GM23338 (cell line): ENCODE measurements at regions not wholly inside any gene's neighbourhood (a gene's known extent, or its start where the extent isn't known, plus 50 kb on each side); places are given as distances from the start of the nearest gene placed in this dataset.
A peak's percentile ranks its signal among the peaks of the same experiment; 100 is the strongest.

Experiments
- ATAC-seq: fragments of 200-7000 bp; cut with Tn5 transposase; 3 replicates; pipeline ENCODE4 v1.9.1; 2020
- DNase-seq: peaks from one replicate; pipeline ENCODE4 v3.0.0-alpha.2; 2015; ENCODE audit warnings: low spot score
- H2AFZ ChIP-seq: fragments of 200-600 bp; sonication (generic); 2 replicates; pipeline ENCODE4 v1.8.0; 2016; ENCODE audit warnings: antibody characterized with exemption, mild to moderate bottlenecking, moderate library complexity
- H3F3A ChIP-seq: fragments of 200-600 bp; sonication (generic); replicated peaks from 2 replicates; pipeline ENCODE4 v1.8.0; 2017; ENCODE audit warnings: antibody characterized with exemption, mixed run types, low read depth
- H3K27ac ChIP-seq: fragments of 200-600 bp; sonication (generic); 2 replicates; pipeline ENCODE4 v1.6.1; 2016; ENCODE audit warnings: low read depth
- H3K27me3 ChIP-seq: fragments of 200-600 bp; sonication (generic); 2 replicates; pipeline ENCODE4 v1.8.0; 2016; ENCODE audit warnings: mild to moderate bottlenecking, mixed run types, moderate library complexity; ENCODE audit not compliant: insufficient read depth
- H3K36me3 ChIP-seq: fragments of 200-600 bp; sonication (generic); 2 replicates; pipeline ENCODE4 v1.8.0; 2016; ENCODE audit warnings: mild to moderate bottlenecking; ENCODE audit not compliant: insufficient read depth
- H3K4me1 ChIP-seq: fragments of 200-600 bp; sonication (generic); 2 replicates; pipeline ENCODE4 v1.8.0; 2016; ENCODE audit warnings: mild to moderate bottlenecking, moderate library complexity; ENCODE audit not compliant: insufficient read depth
- H3K4me2 ChIP-seq: fragments of 200-600 bp; sonication (generic); 2 replicates; pipeline ENCODE4 v1.7.1; 2017; ENCODE audit warnings: mixed run types
- H3K4me3 ChIP-seq: fragments of 200-600 bp; sonication (generic); 2 replicates; pipeline ENCODE4 v1.6.1; 2016; ENCODE audit warnings: mixed run types
- H3K79me2 ChIP-seq: fragments of 200-600 bp; sonication (generic); replicated peaks from 2 replicates; pipeline ENCODE4 v1.8.0; 2017; ENCODE audit warnings: mild to moderate bottlenecking; ENCODE audit not compliant: insufficient read depth
- H3K9me2 ChIP-seq: fragments of 200-600 bp; sonication (generic); 2 replicates; pipeline ENCODE4 v1.8.0; 2017; ENCODE audit not compliant: insufficient read depth
- H4K20me1 ChIP-seq: fragments of 200-600 bp; sonication (generic); replicated peaks from 2 replicates; pipeline ENCODE4 v1.8.0; 2017; ENCODE audit warnings: mild to moderate bottlenecking; ENCODE audit not compliant: insufficient read depth
- H3K27ac Mint-ChIP-seq: 2 replicates; pipeline ENCODE4 v1.8.0; 2020; ENCODE audit warnings: inconsistent platforms, mild to moderate bottlenecking, moderate library complexity, mixed read lengths
- H3K27me3 Mint-ChIP-seq: 3 replicates; pipeline ENCODE4 v1.8.0; 2022; ENCODE audit warnings: low read depth, mild to moderate bottlenecking, moderate library complexity, mixed read lengths, inconsistent platforms; ENCODE audit not compliant: insufficient read depth, poor library complexity
- H3K36me3 Mint-ChIP-seq: 3 replicates; pipeline ENCODE4 v1.8.0; 2021; ENCODE audit warnings: low read depth, mild to moderate bottlenecking, inconsistent platforms, moderate library complexity, mixed read lengths
- H3K4me1 Mint-ChIP-seq: 3 replicates; pipeline ENCODE4 v1.8.0; 2020; ENCODE audit warnings: mild to moderate bottlenecking, inconsistent platforms, mixed read lengths
- H3K4me3 Mint-ChIP-seq: 3 replicates; pipeline ENCODE4 v1.8.0; 2021; ENCODE audit warnings: moderate library complexity, mild to moderate bottlenecking, inconsistent platforms, mixed read lengths
- H3K9me3 Mint-ChIP-seq: 3 replicates; pipeline ENCODE4 v1.8.0; 2020; ENCODE audit warnings: moderate library complexity, mild to moderate bottlenecking, inconsistent platforms, mixed read lengths
- CREB1 ChIP-seq: fragments of 250-450 bp; sonication (Bioruptor Pico); IDR thresholded peaks from 2 replicates; pipeline ENCODE4 v1.5.0; 2020; ENCODE audit warnings: low read depth, mild to moderate bottlenecking, moderate library complexity
- CTCF ChIP-seq, 2 experiments: fragments of 200-600 bp in 1 of 2; sonication (generic) in 1 of 2; conservative IDR thresholded peaks; 2 replicates each; pipeline versions ENCODE4 v1.5.1 to v1.6.1; 2016 to 2017; ENCODE audit warnings: antibody characterized with exemption in 2 of 2, low read depth in 2 of 2, mild to moderate bottlenecking in 2 of 2, moderate library complexity in 1 of 2
- JUNB ChIP-seq: IDR thresholded peaks from one replicate; pipeline ENCODE4 v1.6.1; 2016; ENCODE audit warnings: antibody characterized with exemption; ENCODE audit not compliant: unreplicated experiment
- STAT1 ChIP-seq: IDR thresholded peaks from one replicate; pipeline ENCODE4 v1.6.1; 2016; ENCODE audit warnings: antibody characterized with exemption; ENCODE audit not compliant: unreplicated experiment
- ZNF462 ChIP-seq: fragments of 250-450 bp; sonication (Bioruptor Pico); IDR thresholded peaks from 2 replicates; pipeline ENCODE4 v1.5.0; 2020; ENCODE audit warnings: mild to moderate bottlenecking, moderate library complexity
- TF ChIP-seq, protein P1 (sequence below): IDR thresholded peaks from 2 replicates; pipeline ENCODE4 v1.6.1; 2016; ENCODE audit warnings: antibody characterized with exemption
- TF ChIP-seq, protein P2 (sequence below): IDR thresholded peaks from one replicate; pipeline ENCODE4 v1.6.1; 2018; ENCODE audit warnings: antibody characterized with exemption; ENCODE audit not compliant: unreplicated experiment

DNA sequence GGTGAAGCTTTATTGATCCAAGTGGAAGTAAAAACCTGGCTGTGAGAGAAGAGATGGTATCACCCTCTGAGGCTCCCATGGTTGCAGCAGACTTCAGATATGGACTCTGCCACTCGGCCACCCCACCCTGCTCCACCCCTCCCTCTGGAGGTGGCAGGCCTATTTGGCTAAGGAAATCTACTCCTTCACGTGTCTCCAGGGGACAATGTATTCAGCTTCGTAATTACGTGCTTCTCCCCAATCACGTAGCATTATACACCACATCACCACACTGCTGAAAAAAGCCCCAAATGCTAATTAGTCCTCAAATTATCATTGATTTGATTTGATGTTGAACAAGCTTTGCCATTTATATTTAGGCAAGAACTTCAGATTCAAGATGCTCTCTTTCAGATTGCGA lies 220.7 kb downstream of the OMA1 start:
- no peaks in the 10 kb centered on the region for H3K27me3 ChIP-seq
- no peak overlapping the region for H3K4me3 ChIP-seq
- peaks cover 9% of the 10 kb centered on the region; the same call in 2 of the 3 replicates for H3K36me3 Mint-ChIP-seq
- H3K79me2 ChIP-seq = no peaks in the 10 kb centered on the region
- DNase-seq (peak; percentile 9), ATAC-seq (peak; percentile 65)
- H3K9me3 Mint-ChIP-seq = peaks cover 24% of the 10 kb centered on the region
- no peaks in the 10 kb centered on the region for H3K9me2 ChIP-seq
- no peak overlapping the region for H3K4me3 Mint-ChIP-seq
- H4K20me1 ChIP-seq = no peaks in the 10 kb centered on the region
- H3K27me3 Mint-ChIP-seq = peaks cover 2% of the 10 kb centered on the region
- H3K4me2 ChIP-seq = no peak overlapping the region
- H3K36me3 ChIP-seq = peaks cover 4% of the 10 kb centered on the region; the same call in 1 of the 2 replicates
- TF ChIP-seq, protein P1, sequence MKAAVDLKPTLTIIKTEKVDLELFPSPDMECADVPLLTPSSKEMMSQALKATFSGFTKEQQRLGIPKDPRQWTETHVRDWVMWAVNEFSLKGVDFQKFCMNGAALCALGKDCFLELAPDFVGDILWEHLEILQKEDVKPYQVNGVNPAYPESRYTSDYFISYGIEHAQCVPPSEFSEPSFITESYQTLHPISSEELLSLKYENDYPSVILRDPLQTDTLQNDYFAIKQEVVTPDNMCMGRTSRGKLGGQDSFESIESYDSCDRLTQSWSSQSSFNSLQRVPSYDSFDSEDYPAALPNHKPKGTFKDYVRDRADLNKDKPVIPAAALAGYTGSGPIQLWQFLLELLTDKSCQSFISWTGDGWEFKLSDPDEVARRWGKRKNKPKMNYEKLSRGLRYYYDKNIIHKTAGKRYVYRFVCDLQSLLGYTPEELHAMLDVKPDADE = no peak
- TF ChIP-seq STAT1 (no peak), CREB1 (CRISPR knock-in tag) (no peak), ZNF462 (CRISPR knock-in tag) (no peak), CTCF (conservative IDR thresholded peaks at IDR 0.05; ENCODE audit: low read depth in 2 of 2) (no peak), JUNB (no peak)
- TF ChIP-seq, protein P2, sequence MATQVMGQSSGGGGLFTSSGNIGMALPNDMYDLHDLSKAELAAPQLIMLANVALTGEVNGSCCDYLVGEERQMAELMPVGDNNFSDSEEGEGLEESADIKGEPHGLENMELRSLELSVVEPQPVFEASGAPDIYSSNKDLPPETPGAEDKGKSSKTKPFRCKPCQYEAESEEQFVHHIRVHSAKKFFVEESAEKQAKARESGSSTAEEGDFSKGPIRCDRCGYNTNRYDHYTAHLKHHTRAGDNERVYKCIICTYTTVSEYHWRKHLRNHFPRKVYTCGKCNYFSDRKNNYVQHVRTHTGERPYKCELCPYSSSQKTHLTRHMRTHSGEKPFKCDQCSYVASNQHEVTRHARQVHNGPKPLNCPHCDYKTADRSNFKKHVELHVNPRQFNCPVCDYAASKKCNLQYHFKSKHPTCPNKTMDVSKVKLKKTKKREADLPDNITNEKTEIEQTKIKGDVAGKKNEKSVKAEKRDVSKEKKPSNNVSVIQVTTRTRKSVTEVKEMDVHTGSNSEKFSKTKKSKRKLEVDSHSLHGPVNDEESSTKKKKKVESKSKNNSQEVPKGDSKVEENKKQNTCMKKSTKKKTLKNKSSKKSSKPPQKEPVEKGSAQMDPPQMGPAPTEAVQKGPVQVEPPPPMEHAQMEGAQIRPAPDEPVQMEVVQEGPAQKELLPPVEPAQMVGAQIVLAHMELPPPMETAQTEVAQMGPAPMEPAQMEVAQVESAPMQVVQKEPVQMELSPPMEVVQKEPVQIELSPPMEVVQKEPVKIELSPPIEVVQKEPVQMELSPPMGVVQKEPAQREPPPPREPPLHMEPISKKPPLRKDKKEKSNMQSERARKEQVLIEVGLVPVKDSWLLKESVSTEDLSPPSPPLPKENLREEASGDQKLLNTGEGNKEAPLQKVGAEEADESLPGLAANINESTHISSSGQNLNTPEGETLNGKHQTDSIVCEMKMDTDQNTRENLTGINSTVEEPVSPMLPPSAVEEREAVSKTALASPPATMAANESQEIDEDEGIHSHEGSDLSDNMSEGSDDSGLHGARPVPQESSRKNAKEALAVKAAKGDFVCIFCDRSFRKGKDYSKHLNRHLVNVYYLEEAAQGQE = no peak
- H3K4me1 Mint-ChIP-seq = no peaks in the 10 kb centered on the region
- H3K27ac Mint-ChIP-seq = no peak overlapping the region
- H2AFZ ChIP-seq = no peak overlapping the region
- H3K4me1 ChIP-seq = no peaks in the 10 kb centered on the region
- no peaks in the 10 kb centered on the region for H3F3A ChIP-seq
- no peak overlapping the region for H3K27ac ChIP-seq
